Liver (tissue), 8 donors: ENCODE measurements at regions not wholly inside any gene's neighbourhood (a gene's known extent, or its start where the extent isn't known, plus 50 kb on each side); places are given as distances from the start of the nearest gene placed in this dataset.

Experiments
- DNase-seq: peaks from one replicate; pipeline ENCODE4 v3.0.0-alpha.2; 2017; ENCODE audit warnings: low spot score
- H3K27ac ChIP-seq, 2 donors: one replicate each; pipeline ENCODE4 v1.7.0; 2013; ENCODE audit warnings: inconsistent platforms in 2 of 2, low read length in 2 of 2, control low read depth in 1 of 2, low read depth in 1 of 2, mild to moderate bottlenecking in 1 of 2
- H3K27me3 ChIP-seq, 4 donors: one replicate each; pipeline versions ENCODE4 v1.6.1 to v1.7.0; 2013; ENCODE audit warnings: low read length in 3 of 4, inconsistent platforms in 1 of 4, mild to moderate bottlenecking in 1 of 4, moderate library complexity in 1 of 4; ENCODE audit not compliant: control insufficient read depth in 4 of 4, insufficient read depth in 4 of 4
- H3K36me3 ChIP-seq, 4 donors: one replicate each; pipeline versions ENCODE4 v1.6.1 to v1.7.0; 2013; ENCODE audit warnings: low read length in 3 of 4, mild to moderate bottlenecking in 3 of 4, low read depth in 1 of 4, moderate library complexity in 1 of 4; ENCODE audit not compliant: control insufficient read depth in 4 of 4, insufficient read depth in 3 of 4
- H3K4me1 ChIP-seq, 4 donors: one replicate each; pipeline versions ENCODE4 v1.6.1 to v1.7.0; 2013; ENCODE audit warnings: low read length in 3 of 4, mild to moderate bottlenecking in 3 of 4, moderate library complexity in 1 of 4; ENCODE audit not compliant: control insufficient read depth in 4 of 4, insufficient read depth in 4 of 4
- H3K4me3 ChIP-seq, 3 donors: one replicate each; pipeline versions ENCODE4 v1.6.1 to v1.7.0; 2013; ENCODE audit warnings: low read length in 3 of 3, control low read depth in 1 of 3, low read depth in 1 of 3, mild to moderate bottlenecking in 1 of 3
- H3K9ac ChIP-seq, 2 donors: one replicate each; pipeline ENCODE4 v1.7.0; 2013; ENCODE audit warnings: low read length in 2 of 2, mild to moderate bottlenecking in 2 of 2, moderate library complexity in 2 of 2, control low read depth in 1 of 2, low read depth in 1 of 2
- H3K9me3 ChIP-seq, 4 donors: one replicate each; pipeline versions ENCODE4 v1.6.1 to v1.7.0; 2013; ENCODE audit warnings: low read length in 3 of 4; ENCODE audit not compliant: control insufficient read depth in 4 of 4
- FOXA2 ChIP-seq: IDR thresholded peaks from 2 replicates; pipeline ENCODE4 v1.6.1; 2016; ENCODE audit warnings: antibody characterized with exemption
- GABPA ChIP-seq, 2 donors: IDR thresholded peaks in 1 of 2; conservative IDR thresholded peaks in 1 of 2; 2 replicates each; pipeline ENCODE4 v1.6.1; 2016; ENCODE audit warnings: antibody characterized with exemption in 2 of 2, mild to moderate bottlenecking in 1 of 2, moderate library complexity in 1 of 2
- NR2F2 ChIP-seq: IDR thresholded peaks from 2 replicates; pipeline ENCODE4 v1.6.1; 2016; ENCODE audit warnings: antibody characterized with exemption
- RXRA ChIP-seq, 2 donors: IDR thresholded peaks; 2 replicates each; pipeline ENCODE4 v1.6.1; 2017 to 2018; ENCODE audit warnings: antibody characterized with exemption in 2 of 2, mild to moderate bottlenecking in 1 of 2
- WGBS: extraction: QIAGEN DNeasy Blood & Tissue Kit; methylation state at CpG from one replicate; pipeline ENCODE4 v1.1.7; 2013; 5-methylcytosine and 5-hydroxymethylcytosine counted together
- TF ChIP-seq, protein P1 (sequence below): IDR thresholded peaks from 2 replicates; pipeline ENCODE4 v1.6.1; 2016; ENCODE audit warnings: antibody characterized with exemption, mild to moderate bottlenecking
- TF ChIP-seq, protein P2 (sequence below): IDR thresholded peaks from 2 replicates; pipeline ENCODE4 v1.6.1; 2016; ENCODE audit warnings: antibody characterized with exemption
- TF ChIP-seq, protein P3 (sequence below): IDR thresholded peaks from 2 replicates; pipeline ENCODE4 v1.6.1; 2016; ENCODE audit warnings: antibody characterized with exemption
- TF ChIP-seq, protein P4 (sequence below): fragments of 150-350 bp; IDR thresholded peaks from 2 replicates; pipeline ENCODE4 v1.5.1; 2017; ENCODE audit warnings: improper control_type of control experiment, low read depth, low read length; ENCODE audit not compliant: missing input control
- TF ChIP-seq, protein P5 (sequence below): IDR thresholded peaks from 2 replicates; pipeline ENCODE4 v1.6.1; 2016; ENCODE audit warnings: antibody characterized with exemption
- donor health status: healthy.
- donor health status: healthy.
- donor health status: healthy.
- donor health status: healthy.
- donor health status: healthy.

DNA sequence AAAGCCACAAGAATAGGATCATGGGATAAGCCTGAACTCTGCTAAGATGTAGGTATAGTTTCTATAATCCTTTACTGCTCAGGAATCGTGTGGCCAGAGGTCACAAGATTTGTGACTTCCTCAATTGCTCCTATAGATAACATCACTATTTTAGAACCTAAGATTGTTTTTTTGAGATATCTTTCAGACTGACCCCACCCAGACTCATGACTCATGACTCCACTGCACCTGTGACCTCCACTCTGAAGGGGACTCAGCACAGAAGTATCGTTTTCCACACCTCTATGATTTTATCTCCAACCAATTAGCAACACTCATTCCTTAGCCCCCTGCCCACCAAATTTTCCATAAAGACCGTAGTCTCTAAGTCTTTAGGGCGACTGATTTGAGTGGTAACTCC is 124.5 kb upstream of the KCNK1 start:
- Histone ChIP-seq H3K4me3 (no peak overlapping the region), H3K36me3 (no peaks in the 10 kb centered on the region), H3K9me3 (peaks cover 0 to 4% (median 0%) of the 10 kb centered on the region in 4 donors), H3K27me3 (no peaks in the 10 kb centered on the region), H3K9ac (no peak overlapping the region), H3K4me1 (peaks cover 0 to 21% (median 3%) of the 10 kb centered on the region in 4 donors), H3K27ac (no peak overlapping the region)
- no peak for TF ChIP-seq NR2F2
- TF ChIP-seq RXRA (IDR thresholded peaks at IDR 0.05) = no peak
- TF ChIP-seq, protein P1, sequence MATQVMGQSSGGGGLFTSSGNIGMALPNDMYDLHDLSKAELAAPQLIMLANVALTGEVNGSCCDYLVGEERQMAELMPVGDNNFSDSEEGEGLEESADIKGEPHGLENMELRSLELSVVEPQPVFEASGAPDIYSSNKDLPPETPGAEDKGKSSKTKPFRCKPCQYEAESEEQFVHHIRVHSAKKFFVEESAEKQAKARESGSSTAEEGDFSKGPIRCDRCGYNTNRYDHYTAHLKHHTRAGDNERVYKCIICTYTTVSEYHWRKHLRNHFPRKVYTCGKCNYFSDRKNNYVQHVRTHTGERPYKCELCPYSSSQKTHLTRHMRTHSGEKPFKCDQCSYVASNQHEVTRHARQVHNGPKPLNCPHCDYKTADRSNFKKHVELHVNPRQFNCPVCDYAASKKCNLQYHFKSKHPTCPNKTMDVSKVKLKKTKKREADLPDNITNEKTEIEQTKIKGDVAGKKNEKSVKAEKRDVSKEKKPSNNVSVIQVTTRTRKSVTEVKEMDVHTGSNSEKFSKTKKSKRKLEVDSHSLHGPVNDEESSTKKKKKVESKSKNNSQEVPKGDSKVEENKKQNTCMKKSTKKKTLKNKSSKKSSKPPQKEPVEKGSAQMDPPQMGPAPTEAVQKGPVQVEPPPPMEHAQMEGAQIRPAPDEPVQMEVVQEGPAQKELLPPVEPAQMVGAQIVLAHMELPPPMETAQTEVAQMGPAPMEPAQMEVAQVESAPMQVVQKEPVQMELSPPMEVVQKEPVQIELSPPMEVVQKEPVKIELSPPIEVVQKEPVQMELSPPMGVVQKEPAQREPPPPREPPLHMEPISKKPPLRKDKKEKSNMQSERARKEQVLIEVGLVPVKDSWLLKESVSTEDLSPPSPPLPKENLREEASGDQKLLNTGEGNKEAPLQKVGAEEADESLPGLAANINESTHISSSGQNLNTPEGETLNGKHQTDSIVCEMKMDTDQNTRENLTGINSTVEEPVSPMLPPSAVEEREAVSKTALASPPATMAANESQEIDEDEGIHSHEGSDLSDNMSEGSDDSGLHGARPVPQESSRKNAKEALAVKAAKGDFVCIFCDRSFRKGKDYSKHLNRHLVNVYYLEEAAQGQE = no peak
- TF ChIP-seq, protein P2, sequence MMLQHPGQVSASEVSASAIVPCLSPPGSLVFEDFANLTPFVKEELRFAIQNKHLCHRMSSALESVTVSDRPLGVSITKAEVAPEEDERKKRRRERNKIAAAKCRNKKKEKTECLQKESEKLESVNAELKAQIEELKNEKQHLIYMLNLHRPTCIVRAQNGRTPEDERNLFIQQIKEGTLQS = no peak
- TF ChIP-seq GABPA (IDR thresholded peaks at IDR 0.05 in 1 of 2, conservative IDR thresholded peaks at IDR 0.05 in 1 of 2) = no peak
- TF ChIP-seq, protein P3, sequence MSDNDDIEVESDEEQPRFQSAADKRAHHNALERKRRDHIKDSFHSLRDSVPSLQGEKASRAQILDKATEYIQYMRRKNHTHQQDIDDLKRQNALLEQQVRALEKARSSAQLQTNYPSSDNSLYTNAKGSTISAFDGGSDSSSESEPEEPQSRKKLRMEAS = no peak
- no peak for TF ChIP-seq FOXA2
- TF ChIP-seq, protein P4, sequence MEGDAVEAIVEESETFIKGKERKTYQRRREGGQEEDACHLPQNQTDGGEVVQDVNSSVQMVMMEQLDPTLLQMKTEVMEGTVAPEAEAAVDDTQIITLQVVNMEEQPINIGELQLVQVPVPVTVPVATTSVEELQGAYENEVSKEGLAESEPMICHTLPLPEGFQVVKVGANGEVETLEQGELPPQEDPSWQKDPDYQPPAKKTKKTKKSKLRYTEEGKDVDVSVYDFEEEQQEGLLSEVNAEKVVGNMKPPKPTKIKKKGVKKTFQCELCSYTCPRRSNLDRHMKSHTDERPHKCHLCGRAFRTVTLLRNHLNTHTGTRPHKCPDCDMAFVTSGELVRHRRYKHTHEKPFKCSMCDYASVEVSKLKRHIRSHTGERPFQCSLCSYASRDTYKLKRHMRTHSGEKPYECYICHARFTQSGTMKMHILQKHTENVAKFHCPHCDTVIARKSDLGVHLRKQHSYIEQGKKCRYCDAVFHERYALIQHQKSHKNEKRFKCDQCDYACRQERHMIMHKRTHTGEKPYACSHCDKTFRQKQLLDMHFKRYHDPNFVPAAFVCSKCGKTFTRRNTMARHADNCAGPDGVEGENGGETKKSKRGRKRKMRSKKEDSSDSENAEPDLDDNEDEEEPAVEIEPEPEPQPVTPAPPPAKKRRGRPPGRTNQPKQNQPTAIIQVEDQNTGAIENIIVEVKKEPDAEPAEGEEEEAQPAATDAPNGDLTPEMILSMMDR = no peak
- TF ChIP-seq, protein P5, sequence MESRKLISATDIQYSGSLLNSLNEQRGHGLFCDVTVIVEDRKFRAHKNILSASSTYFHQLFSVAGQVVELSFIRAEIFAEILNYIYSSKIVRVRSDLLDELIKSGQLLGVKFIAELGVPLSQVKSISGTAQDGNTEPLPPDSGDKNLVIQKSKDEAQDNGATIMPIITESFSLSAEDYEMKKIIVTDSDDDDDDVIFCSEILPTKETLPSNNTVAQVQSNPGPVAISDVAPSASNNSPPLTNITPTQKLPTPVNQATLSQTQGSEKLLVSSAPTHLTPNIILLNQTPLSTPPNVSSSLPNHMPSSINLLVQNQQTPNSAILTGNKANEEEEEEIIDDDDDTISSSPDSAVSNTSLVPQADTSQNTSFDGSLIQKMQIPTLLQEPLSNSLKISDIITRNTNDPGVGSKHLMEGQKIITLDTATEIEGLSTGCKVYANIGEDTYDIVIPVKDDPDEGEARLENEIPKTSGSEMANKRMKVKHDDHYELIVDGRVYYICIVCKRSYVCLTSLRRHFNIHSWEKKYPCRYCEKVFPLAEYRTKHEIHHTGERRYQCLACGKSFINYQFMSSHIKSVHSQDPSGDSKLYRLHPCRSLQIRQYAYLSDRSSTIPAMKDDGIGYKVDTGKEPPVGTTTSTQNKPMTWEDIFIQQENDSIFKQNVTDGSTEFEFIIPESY = no peak
- no peak for DNase-seq
- 88% methylated on average over 4 of the region's 4 CpGs for WGBS

DNA sequence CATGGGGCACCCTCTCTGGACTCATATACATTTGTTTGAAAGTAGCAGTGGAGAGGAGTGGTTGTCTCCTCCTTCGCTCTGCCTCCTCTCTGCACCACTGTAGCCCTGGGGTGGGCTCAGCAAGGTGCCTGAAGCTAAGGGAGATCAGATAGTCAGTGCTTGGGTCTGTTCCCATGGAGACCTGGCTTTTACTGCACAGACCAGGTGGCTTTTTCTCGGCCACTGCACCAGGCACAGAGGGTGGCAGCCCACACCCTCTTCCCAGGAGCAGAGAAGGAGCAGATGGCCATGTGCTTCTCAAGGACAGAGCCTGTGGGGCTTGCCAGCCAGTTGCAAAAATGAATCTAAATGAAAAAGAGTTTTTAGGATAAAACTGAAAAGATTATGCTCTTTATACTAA is 123.4 kb upstream of the KCNK1 start:
- Histone ChIP-seq H3K27me3 (no peaks in the 10 kb centered on the region), H3K4me1 (peaks cover 0 to 18% (median 3%) of the 10 kb centered on the region in 4 donors), H3K36me3 (no peaks in the 10 kb centered on the region), H3K9me3 (peaks cover 0 to 4% (median 0%) of the 10 kb centered on the region in 4 donors), H3K27ac (no peak overlapping the region), H3K9ac (no peak overlapping the region), H3K4me3 (no peak overlapping the region)
- 77% methylated on average over 2 of the region's 2 CpGs for WGBS
- no peak for DNase-seq
- TF ChIP-seq, protein P1 = no peak
